ENCODE measurements at regions not wholly inside any gene's neighbourhood (a gene's known extent, or its start where the extent isn't known, plus 50 kb on each side); places are given as distances from the start of the nearest gene placed in this dataset.

DNA sequence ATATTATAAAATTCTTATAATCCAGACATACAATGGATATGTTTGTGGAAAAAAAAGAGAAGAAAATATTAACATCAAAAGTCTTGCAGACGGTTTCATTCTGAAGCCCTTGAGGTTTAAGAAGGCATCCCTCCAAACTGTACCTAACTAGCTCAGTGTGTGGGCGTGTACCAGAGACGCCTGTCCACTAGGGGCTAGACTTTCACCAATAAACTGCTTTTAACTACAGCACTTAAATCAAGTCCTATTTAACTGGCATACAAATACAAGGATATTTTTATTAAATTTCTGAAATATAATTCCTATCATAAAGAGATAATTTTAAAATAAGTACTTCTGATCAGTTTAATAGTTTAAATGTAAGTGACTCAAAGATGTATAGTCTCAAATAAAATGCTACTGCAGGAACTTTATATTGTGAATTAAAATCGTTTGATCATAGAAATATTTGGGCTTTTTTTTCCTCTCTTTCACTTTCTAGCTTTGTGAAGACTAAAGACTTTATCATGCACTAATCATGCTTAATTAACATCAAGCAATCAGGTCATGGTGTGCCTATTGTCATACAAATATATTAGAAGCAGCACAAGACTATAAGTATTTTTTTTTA is 437.7 kb downstream of the SATB2 start:
- FAIRE-seq, result no peak

- no peak for FAIRE-seq
These were observed 438.9 kb downstream of the SATB2 start for GRCh38 chr2:199018826-199019225.

GRCh38 chr2:199015072-199015471 is 442.7 kb downstream of the SATB2 start:
- FAIRE-seq, result no peak

DNA sequence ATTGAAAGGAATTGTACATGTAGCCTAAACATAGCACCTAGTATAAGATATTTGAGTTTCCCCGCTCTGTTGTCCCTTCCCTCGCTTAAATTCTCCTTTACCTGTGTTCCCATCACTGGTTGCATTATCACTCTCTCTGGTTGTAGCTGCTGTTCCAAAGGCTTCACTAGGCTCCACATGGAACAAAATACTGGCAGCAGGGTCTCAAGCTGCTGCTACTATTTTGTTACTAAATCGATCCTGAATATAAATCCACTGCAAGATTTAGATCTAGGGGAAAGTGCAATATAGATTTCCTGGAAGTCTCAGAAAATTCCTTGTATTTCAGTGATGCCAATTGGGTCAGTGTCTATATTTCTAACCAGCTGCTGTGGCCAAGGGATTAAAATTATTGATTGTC is 443.5 kb downstream of the SATB2 start:
- no peak for FAIRE-seq

DNA sequence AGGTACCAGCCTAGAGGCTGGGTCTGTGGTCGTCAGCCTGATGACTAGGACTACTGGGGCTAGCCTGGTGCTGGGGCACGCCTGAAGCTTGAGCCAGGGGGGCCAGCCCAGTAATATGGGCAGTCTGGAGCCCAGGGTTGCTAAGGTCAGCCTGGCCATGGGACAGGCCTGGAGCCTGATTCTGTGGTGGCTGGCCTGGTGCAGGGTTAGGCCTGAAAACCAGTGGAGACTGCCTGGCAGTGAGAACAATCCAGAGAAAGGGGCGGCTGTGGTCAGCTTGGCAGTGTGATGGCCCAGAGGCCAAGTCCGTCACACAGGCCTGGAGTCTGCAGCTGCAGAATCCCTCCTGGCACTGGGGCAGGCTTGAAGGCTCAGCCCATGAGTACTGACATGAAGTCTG is 445.8 kb downstream of the SATB2 start:
- FAIRE-seq, result no peak

DNA sequence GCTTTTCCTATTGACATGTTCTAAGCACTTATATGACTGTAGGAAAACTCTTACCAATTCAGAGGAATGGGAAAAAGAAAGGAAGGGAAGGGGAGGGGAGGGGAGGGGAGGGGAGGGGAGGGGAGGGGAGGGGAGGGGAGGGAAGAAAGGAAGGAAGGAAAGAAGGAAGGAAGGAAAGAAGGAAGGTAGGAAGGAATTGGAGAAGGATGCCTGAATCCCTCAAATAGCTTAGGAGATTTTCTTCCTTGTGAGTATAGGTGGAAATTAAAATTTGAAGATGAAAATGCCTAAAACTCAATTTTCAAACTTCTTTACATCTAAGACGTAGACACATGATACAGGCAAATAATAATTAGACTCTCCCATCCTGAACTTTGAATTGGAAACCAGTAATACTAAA is 463.1 kb downstream of the SATB2 start:
- no peak for FAIRE-seq

DNA sequence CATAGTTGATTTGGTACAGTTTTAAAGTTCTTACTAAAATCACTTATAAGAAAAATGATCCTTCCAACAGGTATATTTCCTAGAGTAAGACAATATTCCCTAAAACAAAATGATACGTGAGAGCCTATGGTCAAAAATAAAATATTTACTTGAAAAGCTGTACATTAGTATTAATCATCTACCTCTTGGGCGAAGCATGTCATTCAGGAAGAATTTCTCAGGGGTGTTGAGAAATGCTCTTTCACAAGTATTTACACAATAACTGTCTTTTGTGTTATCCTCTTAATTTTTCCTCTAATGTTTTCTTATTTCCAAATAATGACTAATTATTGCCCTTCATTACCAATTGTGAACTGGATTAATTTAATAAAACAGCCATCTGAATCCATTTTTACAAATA is 466.3 kb downstream of the SATB2 start:
- FAIRE-seq, result no peak

DNA sequence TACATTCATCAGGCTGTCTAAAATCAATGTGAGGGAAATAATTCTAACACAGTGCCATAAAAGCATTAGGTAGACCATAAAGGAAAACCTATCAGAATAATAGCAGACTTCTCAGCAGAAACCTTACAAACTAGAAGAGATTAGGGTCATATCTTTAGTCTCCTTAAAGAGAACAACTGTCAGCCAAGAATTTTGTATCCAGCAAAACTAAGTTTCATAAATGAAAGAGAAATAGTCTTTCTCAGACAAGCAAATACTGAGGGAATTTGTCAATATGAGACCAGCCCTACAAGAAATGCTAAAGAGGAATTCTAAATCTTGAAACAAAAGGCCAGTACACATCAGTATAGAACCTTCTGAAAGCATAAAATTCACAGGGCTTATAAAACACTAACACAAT is 482.0 kb downstream of the SATB2 start:
- no peak for FAIRE-seq

- no peak for FAIRE-seq
These were observed 484.0 kb downstream of the SATB2 start for GRCh38 chr2:198973785-198974184.

- no peak for FAIRE-seq
These were observed 484.6 kb downstream of the SATB2 start for GRCh38 chr2:198973181-198973580.

GRCh38 chr2:198968545-198968944 is 489.2 kb downstream of the SATB2 start:
- FAIRE-seq, result no peak

DNA sequence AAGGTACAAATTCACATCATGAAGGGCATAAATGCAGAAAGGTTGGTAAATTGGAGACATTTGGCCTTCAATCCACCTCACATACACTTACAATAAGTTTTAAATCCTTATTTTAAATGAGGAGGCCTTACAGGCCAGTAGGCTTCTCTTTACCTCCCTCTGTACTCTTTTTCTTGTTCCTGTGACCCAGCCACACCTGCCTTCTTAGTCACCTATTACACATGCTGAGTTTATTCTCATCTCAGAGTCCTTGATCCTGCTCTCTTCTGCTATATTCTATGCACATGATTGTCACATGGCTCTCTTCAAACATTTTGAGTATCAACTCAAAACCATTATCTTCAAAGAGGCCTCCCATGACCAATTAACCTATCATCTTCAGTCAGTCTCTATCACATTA is 491.5 kb downstream of the SATB2 start:
- FAIRE-seq, result no peak

DNA sequence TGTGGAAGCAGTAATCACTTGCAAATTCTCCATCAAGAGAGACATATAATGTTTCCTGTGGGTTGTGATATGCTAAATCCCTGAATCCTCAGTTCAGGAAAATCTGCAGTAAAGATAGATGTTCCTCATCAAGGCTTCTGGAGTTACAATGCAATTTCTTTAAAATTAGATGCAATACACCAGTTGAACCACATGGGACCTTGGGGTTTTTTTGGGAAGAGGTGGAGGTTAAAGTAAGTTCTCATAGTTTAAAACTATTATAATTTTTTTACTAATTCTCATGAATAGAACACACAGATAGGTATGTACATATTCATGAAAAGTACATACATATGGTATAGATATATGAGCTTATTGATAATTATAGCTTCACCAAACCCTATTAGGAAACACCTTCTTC is 496.2 kb downstream of the SATB2 start:
- no peak for FAIRE-seq

DNA sequence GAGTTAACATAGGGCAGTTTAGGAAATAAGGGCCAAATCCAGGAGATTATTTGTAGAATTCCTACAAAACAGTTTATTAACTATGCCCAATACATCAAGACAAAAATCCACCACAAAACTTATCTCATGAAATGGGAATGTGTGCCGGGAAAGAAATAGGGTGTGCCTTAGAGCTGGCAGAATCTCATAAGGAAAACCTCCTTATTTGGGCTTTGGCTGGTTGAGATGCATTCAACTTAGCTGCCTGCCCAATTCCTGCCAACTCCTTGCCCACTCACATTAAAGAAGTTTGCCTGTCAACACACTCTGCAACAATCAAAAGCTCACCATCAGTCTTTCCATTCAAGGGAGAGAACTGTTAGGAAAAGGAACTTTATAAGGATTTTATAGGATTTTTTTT is 500.6 kb downstream of the SATB2 start:
- no peak for FAIRE-seq

DNA sequence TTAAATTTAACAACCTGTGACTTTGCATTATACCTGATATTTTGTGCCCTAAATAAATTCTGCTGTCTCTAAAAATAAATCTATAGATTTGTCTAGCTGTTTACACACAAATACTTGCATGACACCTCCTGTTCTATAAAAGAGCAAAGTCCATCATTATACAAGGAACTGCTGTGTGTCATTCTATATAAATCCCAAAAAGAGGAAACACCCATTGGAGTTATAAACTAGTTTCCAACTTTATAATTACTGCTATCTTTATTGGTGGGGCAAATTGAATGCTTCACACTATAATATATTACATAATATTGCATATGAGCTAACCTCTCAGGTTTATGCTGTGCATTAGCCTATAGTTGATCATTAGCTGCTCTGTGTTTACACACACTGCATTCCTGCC is 504.4 kb downstream of the SATB2 start:
- FAIRE-seq, result no peak

DNA sequence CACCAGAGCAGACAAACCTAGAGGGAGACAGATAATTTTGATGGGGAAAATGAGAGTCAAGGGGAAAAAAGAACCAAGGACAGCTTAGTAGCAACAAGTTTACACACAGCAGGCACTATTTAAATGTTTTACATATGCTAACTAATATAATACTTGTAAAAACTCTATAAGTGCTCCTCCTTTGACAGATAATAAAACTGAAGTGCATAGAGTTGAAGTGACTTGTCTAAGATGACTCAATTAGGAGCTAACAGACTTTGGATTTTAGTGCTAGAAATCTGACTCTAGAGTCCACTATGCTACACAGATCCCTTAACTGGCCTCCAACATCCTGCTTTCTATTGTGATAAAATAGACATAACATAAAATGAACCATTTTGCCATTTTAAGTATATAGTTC is 506.9 kb downstream of the SATB2 start:
- FAIRE-seq, result no peak

GRCh38 chr2:198945496-198945895 is 512.2 kb downstream of the SATB2 start:
- FAIRE-seq, result no peak

DNA sequence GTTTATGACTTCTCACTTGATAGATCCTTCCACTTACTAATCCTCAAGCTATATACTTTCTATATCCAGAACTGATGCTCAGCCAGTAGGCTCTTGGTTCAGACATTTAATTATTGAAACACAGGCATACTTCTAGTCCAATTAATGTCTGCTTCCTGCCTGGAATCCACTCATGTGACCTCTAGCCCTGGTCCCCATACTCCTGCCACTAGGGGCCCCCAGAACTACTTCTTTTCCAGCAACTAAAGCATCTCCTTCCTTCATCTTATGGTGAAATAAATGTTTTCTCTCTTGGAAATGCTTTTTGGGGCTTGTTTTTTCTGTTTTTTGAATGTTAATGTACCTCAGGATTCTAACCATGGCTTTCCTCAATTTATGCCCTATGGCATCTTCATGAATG is 527.6 kb downstream of the SATB2 start:
- no peak for FAIRE-seq

DNA sequence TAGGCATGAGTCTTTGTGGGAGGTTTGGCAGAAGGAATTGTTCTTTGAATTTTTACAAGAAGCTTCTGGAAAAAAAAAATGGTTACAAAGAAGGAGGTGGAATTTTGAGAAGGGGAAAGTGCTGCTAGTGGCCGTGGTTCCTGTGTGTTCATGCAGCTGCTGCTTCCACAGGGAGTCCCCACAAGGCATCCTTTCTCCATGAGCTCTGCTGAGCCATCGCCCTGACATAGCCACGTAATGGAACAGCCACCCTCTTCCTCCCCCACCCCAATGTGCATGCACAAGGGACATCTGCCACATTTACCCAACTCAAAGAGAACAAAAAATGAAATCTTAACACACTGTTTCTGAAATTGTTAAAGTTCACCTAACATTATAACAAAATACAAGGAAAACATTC is 529.7 kb downstream of the SATB2 start:
- no peak for FAIRE-seq

DNA sequence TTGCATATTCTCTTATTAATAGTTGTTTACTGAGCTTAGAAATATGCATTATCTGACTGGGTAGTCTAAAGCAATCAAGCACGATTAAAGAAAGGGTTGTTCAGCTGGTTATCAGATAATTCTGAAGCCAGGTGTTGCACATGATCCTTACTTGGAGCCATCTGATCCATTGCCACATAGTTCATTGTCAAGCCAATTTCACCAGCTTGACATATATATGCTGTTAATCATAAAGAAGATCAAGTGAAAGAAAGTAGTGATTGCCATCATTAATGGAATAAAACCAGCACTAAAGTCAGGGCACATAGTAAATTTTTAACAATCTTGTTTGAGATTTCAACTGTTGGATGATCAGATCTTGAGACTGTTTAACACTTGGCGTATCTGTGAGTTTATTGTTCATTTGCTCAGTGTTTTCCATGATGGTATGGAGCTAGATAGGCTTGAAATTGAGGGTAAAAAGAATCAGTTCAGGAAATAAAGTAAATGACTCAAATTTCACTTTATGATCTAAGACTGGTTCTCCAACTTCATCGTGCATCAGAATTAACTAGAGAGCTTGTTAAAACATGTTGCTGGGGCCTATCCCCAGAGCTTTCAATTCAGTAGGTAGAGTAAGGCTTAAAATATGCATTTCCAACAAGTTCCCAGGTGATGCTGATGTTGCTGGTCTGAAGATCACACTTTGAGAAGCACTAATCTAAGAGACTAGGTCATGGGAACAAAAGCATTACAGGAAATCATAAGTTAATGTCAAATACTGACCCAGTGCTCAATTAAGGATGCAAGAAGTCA is 539.6 kb downstream of the SATB2 start:
- no peak for FAIRE-seq

DNA sequence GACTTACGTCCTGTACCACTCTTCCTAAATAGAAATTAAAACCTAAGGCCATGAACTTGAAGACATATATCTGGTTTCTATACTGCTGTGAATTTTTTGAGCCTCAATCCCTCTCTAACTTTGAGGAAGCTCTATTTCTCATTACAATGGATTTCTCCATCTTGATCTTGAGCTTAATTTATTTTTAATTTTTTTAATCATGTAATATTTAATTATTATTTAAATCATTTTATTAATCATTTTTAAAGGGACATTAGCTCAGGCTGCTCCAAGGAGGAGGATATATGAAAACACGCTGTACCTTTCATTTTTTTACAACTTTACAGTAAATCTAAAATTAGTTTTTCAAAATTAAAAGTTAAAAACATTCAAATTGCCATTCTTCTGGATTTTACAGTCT is 540.5 kb downstream of the SATB2 start:
- no peak for FAIRE-seq

DNA sequence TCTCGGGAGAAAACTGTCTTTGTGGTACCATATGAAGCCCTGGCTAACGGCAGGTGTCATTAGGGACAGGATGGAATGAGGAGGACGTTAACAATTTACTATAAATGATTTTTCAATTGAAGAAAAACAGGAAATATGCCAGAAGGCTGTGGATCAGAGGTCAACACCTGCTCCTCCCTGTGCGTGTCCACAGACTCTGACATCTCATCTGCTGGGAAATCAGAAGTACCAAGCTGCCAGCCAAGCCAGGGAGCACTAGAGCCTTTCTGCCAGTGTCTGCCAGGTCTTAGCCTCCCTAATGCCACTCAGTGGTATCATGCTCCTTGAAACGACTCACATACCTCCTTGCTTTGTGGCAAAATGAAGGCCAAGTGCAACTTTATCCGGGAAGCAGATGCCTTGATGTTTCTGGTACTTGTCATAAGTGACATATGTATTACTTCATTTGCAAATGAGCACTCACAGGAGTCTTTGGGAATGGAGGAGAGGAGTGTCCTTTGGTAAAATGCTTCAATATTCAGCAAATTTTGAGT is 541.1 kb downstream of the SATB2 start:
- FAIRE-seq, result no peak

GRCh38 chr2:198913394-198914152 is 544.2 kb downstream of the SATB2 start:
- FAIRE-seq, result no peak
